Ishikawa (cell line): ENCODE measurements at regions not wholly inside any gene's neighbourhood (a gene's known extent, or its start where the extent isn't known, plus 50 kb on each side); places are given as distances from the start of the nearest gene placed in this dataset.

Experiments used
- CREB1 ChIP-seq: IDR thresholded peaks from 2 replicates; pipeline ENCODE4 v1.6.1; 2012; ENCODE audit warnings: low read depth
- EGR1 ChIP-seq: IDR thresholded peaks from 2 replicates; pipeline ENCODE4 v1.6.1; 2012

DNA sequence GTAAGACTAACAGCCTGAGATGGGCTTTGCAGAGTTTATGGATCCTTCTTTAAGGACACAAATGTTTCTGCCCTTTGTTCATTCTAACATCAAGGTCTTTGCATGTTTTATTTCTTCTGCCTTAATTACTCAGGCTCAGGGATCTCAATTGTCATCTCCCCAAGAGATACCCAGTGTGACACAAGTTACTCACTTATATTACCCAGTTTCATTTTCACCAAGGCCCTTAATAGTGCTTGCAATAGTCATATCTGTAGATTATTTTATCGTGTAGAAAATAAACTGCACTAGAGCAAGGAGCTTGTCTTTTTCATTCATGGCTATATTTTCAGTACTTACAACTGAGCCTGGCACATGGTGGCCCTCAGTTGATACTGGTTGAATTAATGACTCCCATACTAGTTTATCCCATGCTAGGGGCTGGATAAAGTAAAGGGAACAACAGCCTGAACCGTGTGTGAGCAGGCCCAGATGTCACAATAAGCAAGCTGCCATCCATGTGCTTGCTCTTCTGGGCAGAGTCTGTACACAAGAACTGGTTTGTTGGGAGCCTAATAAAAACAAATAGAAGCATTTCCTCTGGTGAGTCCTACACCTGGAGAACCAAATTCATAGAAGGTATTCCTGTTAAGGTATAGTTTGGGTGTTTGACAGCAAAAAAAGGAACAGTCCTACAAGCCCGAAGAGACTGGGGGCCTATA is 112.5 kb upstream of the CD180 start:
- no peak for TF ChIP-seq EGR1
- no peak for TF ChIP-seq CREB1
